ENCODE measurements at regions not wholly inside any gene's neighbourhood (a gene's known extent, or its start where the extent isn't known, plus 50 kb on each side); places are given as distances from the start of the nearest gene placed in this dataset.

DNA sequence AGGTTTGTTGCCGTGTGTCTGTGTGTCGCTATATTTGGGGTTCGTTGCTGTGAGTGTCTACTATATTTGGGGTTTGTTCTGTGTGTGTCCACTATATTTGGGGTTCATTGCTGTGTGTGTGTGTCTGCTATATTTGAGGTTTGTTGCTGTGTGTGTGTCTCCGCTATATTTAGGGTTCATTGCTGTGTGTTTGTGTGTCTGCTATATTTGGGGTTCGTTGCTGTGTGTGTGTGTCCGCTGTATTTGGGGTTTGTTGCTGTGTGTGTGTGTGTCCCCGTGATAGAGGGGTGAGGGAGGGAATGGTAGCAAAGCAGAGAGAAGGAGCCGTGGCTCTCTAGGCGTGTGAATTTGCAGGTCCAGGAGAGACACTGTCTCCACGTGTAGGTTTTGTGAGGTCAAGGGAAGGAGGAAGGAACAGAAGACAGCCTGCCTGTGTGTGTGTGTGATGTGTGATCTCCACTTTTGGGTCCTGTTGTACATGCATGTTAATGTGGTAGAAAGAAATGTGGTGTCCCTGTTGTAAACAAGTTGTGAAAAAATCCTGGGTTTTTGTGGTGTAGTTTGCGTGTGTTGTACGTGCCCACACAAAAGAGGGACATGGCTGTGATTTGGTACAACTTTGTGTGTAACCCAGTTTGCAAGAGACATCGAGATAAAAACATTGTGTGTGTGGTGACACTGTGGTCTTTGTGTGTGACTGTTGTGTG, 56.3 kb upstream of the ECE1 start:
- no peaks in the 10 kb centered on the region for H3K36me3 ChIP-seq (ENCODE audit: control insufficient read depth in 4 of 4, insufficient read depth in 3 of 4, low read depth in 1 of 4, low read length in 3 of 4)
- peak overlapping the region; percentile 82 to 87 for H3K27ac ChIP-seq (ENCODE audit: low read depth in 1 of 2, low read length in 2 of 2)
- no peaks in the 10 kb centered on the region for H3K9me3 ChIP-seq (ENCODE audit: control insufficient read depth in 4 of 4, low read length in 3 of 4)
- WGBS, result 52% methylated on average over 13 of the region's 13 CpGs
- H3K4me3 ChIP-seq (ENCODE audit: low read depth in 1 of 3, low read length in 3 of 3), result peak overlapping the region; percentile 33 to 81 (median 59)
- TF ChIP-seq HNF4G (IDR thresholded peaks at IDR 0.05), result no peak
- no peak for TF ChIP-seq EGR1 (IDR thresholded peaks at IDR 0.05; ENCODE audit: low read depth in 2 of 2)
- TF ChIP-seq SP1 (IDR thresholded peaks at IDR 0.05), result no peak
- TF ChIP-seq FOXA1 (IDR thresholded peaks at IDR 0.05), result no peak
- TF ChIP-seq, protein P1, sequence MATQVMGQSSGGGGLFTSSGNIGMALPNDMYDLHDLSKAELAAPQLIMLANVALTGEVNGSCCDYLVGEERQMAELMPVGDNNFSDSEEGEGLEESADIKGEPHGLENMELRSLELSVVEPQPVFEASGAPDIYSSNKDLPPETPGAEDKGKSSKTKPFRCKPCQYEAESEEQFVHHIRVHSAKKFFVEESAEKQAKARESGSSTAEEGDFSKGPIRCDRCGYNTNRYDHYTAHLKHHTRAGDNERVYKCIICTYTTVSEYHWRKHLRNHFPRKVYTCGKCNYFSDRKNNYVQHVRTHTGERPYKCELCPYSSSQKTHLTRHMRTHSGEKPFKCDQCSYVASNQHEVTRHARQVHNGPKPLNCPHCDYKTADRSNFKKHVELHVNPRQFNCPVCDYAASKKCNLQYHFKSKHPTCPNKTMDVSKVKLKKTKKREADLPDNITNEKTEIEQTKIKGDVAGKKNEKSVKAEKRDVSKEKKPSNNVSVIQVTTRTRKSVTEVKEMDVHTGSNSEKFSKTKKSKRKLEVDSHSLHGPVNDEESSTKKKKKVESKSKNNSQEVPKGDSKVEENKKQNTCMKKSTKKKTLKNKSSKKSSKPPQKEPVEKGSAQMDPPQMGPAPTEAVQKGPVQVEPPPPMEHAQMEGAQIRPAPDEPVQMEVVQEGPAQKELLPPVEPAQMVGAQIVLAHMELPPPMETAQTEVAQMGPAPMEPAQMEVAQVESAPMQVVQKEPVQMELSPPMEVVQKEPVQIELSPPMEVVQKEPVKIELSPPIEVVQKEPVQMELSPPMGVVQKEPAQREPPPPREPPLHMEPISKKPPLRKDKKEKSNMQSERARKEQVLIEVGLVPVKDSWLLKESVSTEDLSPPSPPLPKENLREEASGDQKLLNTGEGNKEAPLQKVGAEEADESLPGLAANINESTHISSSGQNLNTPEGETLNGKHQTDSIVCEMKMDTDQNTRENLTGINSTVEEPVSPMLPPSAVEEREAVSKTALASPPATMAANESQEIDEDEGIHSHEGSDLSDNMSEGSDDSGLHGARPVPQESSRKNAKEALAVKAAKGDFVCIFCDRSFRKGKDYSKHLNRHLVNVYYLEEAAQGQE (IDR thresholded peaks at IDR 0.05), result no peak
- TF ChIP-seq, protein P2, sequence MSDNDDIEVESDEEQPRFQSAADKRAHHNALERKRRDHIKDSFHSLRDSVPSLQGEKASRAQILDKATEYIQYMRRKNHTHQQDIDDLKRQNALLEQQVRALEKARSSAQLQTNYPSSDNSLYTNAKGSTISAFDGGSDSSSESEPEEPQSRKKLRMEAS (IDR thresholded peaks at IDR 0.05), result no peak
- TF ChIP-seq YY1 (IDR thresholded peaks at IDR 0.05), result no peak
- no peak for TF ChIP-seq NR2F2 (IDR thresholded peaks at IDR 0.05)
- TF ChIP-seq JUND (IDR thresholded peaks at IDR 0.05), result no peak
- no peak for TF ChIP-seq RAD21 (IDR thresholded peaks at IDR 0.05)
- no peak for TF ChIP-seq FOXA2 (IDR thresholded peaks at IDR 0.05)
- no peak for TF ChIP-seq RXRA (IDR thresholded peaks at IDR 0.05)
- TF ChIP-seq TAF1 (conservative IDR thresholded peaks at IDR 0.05), result no peak
- TF ChIP-seq, protein P3, sequence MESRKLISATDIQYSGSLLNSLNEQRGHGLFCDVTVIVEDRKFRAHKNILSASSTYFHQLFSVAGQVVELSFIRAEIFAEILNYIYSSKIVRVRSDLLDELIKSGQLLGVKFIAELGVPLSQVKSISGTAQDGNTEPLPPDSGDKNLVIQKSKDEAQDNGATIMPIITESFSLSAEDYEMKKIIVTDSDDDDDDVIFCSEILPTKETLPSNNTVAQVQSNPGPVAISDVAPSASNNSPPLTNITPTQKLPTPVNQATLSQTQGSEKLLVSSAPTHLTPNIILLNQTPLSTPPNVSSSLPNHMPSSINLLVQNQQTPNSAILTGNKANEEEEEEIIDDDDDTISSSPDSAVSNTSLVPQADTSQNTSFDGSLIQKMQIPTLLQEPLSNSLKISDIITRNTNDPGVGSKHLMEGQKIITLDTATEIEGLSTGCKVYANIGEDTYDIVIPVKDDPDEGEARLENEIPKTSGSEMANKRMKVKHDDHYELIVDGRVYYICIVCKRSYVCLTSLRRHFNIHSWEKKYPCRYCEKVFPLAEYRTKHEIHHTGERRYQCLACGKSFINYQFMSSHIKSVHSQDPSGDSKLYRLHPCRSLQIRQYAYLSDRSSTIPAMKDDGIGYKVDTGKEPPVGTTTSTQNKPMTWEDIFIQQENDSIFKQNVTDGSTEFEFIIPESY (IDR thresholded peaks at IDR 0.05), result no peak
- TF ChIP-seq, protein P4, sequence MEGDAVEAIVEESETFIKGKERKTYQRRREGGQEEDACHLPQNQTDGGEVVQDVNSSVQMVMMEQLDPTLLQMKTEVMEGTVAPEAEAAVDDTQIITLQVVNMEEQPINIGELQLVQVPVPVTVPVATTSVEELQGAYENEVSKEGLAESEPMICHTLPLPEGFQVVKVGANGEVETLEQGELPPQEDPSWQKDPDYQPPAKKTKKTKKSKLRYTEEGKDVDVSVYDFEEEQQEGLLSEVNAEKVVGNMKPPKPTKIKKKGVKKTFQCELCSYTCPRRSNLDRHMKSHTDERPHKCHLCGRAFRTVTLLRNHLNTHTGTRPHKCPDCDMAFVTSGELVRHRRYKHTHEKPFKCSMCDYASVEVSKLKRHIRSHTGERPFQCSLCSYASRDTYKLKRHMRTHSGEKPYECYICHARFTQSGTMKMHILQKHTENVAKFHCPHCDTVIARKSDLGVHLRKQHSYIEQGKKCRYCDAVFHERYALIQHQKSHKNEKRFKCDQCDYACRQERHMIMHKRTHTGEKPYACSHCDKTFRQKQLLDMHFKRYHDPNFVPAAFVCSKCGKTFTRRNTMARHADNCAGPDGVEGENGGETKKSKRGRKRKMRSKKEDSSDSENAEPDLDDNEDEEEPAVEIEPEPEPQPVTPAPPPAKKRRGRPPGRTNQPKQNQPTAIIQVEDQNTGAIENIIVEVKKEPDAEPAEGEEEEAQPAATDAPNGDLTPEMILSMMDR (IDR thresholded peaks at IDR 0.05; ENCODE audit: low read depth, low read length, missing input control), result no peak
- TF ChIP-seq HNF4A (conservative IDR thresholded peaks at IDR 0.05), result no peak
- no peak for TF ChIP-seq GABPA (IDR thresholded peaks at IDR 0.05 in 1 of 2, conservative IDR thresholded peaks at IDR 0.05 in 1 of 2)
- TF ChIP-seq, protein P5, sequence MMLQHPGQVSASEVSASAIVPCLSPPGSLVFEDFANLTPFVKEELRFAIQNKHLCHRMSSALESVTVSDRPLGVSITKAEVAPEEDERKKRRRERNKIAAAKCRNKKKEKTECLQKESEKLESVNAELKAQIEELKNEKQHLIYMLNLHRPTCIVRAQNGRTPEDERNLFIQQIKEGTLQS (IDR thresholded peaks at IDR 0.05), result no peak
- peaks cover 6 to 52% (median 37%) of the 10 kb centered on the region in 4 donors for H3K4me1 ChIP-seq (ENCODE audit: control insufficient read depth in 4 of 4, insufficient read depth in 4 of 4, low read length in 3 of 4)
- no peaks in the 10 kb centered on the region for H3K27me3 ChIP-seq (ENCODE audit: control insufficient read depth in 4 of 4, insufficient read depth in 4 of 4, low read length in 3 of 4)
- peak overlapping the region; percentile 4 to 53 for H3K9ac ChIP-seq (ENCODE audit: low read depth in 1 of 2, low read length in 2 of 2)
- no peak for DNase-seq (ENCODE audit: low spot score)

Data from liver (tissue), 8 donors.